GM18870 (cell line): ENCODE measurements at regions not wholly inside any gene's neighbourhood (a gene's known extent, or its start where the extent isn't known, plus 50 kb on each side); places are given as distances from the start of the nearest gene placed in this dataset.
"Not testable (repeated sequence)": the region's sequence is repeated elsewhere in the genome, so short reads cannot be mapped to it uniquely, and the experiment has no call there.

Experiments
- ATAC-seq: cut with Tn5 transposase; IDR thresholded peaks from one replicate; pipeline ENCODE4 v1.9.1; 2021; ENCODE audit warnings: moderate library complexity; ENCODE audit not compliant: unreplicated experiment

- not testable (repeated sequence) for ATAC-seq
These were observed 51.1 kb downstream of the NBPF8 start for GRCh38 chr1:120465900-120466299.

DNA sequence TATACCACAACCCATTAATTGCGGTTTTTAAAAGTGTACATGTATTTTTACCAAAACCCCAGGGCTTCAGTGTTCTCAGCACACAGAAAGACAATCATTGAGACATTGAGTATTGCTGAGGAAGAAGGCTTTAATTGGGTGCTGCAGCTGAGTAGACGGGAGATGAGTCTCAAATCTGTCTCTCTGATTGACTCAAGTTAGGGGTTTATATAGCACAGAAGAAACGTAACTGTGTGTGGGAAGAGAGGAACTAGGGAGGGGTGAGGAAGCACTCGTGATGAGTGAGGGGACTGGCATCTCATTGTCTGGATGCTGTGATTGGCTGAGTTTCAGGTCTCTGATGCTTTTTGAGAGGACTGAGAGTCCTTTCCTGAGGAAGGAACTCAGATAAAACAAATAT is 62.8 kb downstream of the NBPF8 start:
- not testable (repeated sequence) for ATAC-seq

DNA sequence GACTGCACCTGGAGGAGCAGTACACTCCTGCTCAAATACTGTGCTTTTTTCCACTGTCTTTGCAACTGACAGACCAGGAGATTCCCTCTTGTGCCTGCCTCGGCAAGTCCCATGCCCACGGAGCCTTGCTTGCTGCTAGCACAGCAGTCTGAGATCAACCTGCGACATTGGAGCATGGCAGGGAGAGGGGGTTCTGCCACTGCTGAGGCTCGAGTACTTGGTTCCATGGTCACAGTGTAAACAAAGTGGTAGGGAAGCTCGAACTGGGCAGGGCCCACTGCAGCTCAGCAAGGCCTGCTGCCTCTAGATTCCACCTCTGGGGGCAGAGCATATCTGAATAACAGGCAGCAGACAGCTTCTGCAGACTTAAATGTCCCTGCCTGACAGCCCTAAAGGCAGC is 63.6 kb downstream of the NBPF8 start:
- not testable (repeated sequence) for ATAC-seq

GRCh38 chr1:120487542-120487941 is 72.7 kb downstream of the NBPF8 start:
- not testable (repeated sequence) for ATAC-seq

DNA sequence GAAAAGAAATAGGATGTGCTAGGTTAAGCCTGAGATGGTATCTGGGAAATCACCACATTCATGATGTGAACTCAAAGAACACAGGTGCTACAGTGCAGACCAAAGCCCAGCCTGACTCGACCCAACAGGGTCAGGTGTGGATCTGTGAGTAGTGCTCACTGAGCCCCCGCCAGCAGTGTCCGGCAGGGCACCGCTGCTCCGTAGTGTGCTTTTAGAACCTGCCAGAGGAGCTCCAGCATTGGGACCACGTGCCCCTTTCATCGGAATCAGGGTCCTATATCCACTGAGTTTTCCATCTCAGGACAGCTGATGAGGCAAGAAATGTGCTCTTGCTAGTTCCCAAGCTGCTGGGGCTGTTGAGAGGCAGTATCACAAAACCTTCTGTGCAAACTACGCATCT is 74.4 kb downstream of the NBPF8 start:
- ATAC-seq: not testable (repeated sequence)

- ATAC-seq: not testable (repeated sequence)
These were observed 82.3 kb downstream of the NBPF8 start for GRCh38 chr1:120497145-120497544.

- ATAC-seq: not testable (repeated sequence)
These were observed 88.4 kb downstream of the NBPF8 start for GRCh38 chr1:120503284-120503683.

- not testable (repeated sequence) for ATAC-seq
These were observed 91.5 kb downstream of the NBPF8 start for GRCh38 chr1:120506352-120506751.

- not testable (repeated sequence) for ATAC-seq
These were observed 93.5 kb downstream of the NBPF8 start for GRCh38 chr1:120508351-120508750.

DNA sequence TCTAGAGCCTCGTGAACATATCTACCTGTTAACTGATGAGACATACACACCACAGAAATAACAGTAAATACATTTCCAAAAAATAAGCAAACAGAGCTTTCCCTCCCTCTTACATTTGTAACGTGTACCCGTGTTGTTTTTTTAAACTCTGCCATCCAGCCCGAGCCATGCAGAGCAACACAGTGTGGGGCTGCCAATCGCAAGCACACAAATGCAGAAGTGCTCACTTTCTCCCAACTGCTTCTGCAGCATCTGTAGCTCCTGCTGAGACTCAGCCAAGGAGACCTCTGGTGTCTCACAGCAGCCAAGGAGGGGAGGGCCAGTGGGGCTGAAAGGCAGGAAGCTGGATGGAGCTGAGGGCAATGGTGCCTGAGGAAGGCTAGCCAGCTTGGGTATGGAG is 94.4 kb downstream of the NBPF8 start:
- not testable (repeated sequence) for ATAC-seq

- ATAC-seq: not testable (repeated sequence)
These were observed 98.3 kb downstream of the NBPF8 start for GRCh38 chr1:120513099-120513498.

DNA sequence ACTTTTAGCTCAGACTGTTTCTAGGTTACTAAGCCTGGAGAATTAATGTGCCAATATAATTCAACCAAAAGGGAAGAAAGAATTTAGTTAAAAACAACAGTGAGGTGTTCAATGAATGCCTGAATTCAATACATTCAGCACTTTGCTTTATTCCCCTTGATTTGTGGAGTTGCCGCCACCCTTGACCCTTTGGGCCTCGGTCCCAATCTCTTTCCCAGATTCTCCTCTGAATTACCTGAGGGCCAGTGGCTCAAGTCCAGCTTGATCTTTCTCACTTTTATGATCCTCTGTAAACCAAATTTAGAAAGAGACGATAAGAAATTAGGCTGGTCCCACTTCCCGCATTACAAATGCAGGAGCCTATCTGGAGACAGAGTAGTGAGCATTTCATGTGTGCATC is 98.7 kb downstream of the NBPF8 start:
- ATAC-seq: not testable (repeated sequence)

- not testable (repeated sequence) for ATAC-seq
These were observed 104.4 kb downstream of the NBPF8 start for GRCh38 chr1:120519196-120519595.

DNA sequence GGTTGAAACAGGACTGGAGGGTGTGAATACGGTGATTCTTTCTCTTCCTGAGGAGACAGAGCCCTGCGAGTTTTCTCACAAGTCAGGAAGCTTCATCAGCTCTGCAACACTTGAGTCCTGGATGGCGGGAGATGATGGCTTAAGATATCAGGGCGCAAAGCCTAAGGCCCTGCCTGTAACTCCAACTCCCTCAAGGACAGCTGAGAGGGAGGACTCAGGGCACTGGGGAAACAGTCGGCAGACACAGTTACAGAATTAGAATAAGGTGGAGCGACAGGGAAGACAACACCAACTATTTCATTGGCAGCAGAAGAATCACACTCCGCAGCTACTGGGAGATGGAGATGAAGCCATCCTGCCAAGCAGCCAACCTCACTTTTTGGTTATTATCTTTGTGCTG is 109.6 kb downstream of the NBPF8 start:
- ATAC-seq: not testable (repeated sequence)

DNA sequence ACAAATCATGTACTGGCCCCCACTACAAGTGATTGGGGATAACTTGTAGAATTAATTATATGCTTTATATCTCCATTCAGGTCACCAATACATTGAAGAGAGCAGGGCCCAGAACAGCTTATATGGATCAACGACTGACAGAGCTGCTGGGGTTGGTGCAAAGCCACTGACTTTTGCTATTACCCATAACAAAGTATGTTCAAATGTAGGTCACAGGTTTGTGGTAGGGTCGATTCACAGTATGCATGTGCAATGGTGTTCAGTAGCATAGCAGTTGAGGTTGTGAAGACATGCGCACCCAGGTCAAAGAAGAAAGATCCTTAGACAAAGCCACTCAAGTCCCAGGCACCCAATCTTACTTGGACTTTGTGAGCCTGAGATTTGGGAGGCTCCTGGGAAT is 110.6 kb downstream of the NBPF8 start:
- not testable (repeated sequence) for ATAC-seq

GRCh38 chr1:120529475-120530089 is 114.7 kb downstream of the NBPF8 start:
- not testable (repeated sequence) for ATAC-seq

DNA sequence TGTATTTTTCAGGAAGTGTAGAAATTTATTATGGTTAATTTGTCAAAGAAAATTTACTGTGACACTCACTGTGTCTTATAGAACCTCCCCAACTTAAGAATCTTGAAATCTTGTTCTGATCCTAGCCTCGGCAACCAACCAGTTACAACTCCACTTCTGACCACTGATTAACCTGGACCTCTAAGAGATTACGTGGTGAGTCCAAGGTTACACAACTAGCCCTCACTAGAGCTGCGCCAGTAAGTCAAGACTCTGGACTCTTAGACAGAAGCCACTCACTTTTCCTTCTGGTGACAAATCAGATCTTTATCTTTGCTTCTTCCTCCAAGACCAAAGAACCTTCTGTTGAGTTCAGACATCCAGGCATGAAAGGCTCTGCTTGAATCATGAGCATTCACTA is 116.6 kb downstream of the NBPF8 start:
- ATAC-seq: not testable (repeated sequence)

DNA sequence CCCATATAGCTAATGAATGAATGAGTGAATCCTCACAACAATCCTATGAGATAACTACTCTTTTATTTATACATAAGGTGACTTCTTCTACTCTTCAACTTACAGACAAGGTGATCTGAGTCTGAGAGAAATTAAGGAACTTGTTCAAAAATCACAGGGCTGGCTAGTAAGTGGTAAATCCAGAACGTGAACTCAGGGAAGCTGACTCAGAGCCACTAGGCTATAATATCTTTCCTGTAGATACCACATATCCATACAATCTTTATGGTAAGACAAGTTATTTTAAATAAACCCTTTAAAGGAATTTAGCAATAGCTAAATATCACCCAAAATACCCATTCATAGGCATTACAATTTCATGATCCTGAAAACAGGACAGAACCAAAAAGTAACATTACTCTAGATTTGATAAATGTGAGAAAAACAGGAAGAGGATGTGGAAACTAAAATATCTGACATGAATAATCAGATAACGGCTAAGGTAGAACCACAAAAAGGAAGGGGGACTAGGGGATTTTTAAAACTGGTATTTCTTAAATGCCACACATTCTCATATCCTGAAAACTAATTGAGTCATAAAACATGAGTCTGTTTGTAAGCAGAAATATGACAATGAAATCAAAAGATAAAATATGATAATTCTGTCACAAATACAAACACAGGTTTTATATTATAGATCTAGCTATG is 119.7 kb downstream of the NBPF8 start:
- ATAC-seq: peak; percentile 79

GRCh38 chr1:120535052-120535451 is 120.2 kb downstream of the NBPF8 start:
- ATAC-seq: peak; percentile 68

GRCh38 chr1:120541394-120541793 is 126.6 kb downstream of the NBPF8 start:
- not testable (repeated sequence) for ATAC-seq

DNA sequence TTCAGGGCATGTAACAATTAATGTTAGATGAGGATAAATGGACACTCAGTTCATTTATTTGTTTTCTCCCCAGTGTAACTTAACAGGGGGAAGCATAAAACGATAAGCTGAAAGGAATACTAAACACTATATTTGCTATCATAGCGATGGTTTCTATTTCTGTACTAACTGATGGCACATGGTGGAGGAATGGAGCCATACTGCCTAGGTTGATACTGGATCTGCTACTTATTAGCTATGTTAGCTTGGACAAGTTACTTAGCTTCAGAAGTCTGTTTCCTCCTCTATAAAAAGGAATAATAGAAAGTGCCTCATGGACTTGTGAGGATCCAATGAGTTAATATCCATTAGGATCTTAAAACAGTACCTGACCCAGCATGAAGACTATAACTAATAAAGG is 127.5 kb downstream of the NBPF8 start:
- not testable (repeated sequence) for ATAC-seq

DNA sequence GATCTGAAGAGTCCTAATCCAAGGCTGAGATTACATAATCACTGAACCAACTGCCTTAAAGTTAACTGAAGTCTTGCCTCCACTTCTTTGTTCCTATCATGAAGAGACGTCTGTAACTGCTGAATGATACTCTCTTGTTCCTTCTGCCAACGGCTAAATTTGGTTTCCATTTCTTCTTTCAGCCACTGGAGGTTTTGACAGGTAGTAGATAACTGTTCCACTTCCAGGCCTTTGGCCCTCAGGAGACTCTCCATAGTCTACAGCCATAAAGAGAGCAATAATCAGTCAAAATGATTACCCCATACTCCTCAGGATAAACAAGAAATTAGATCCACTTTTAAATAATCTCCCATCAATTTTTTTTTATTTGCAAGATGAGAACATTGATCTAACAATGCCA is 128.1 kb downstream of the NBPF8 start:
- not testable (repeated sequence) for ATAC-seq
